Activated CD8-positive, alpha-beta T cell treated with anti-CD3 and anti-CD28 coated beads, Interleukin-2, amount 10 ng/mL, durations not matched to agents 7 days and 5 days (primary cell): ENCODE measurements at regions not wholly inside any gene's neighbourhood (a gene's known extent, or its start where the extent isn't known, plus 50 kb on each side); places are given as distances from the start of the nearest gene placed in this dataset.

Source experiments
- ATAC-seq: fragments of 150-1000 bp; cut with Tn5 transposase; one replicate; pipeline ENCODE4 v1.10.0; 2021; ENCODE audit warnings: moderate library complexity
- CTCF ChIA-PET: fragments of 350-600 bp; sonication (Branson Sonifier 250); formaldehyde crosslinking; loops from one replicate; lab custom pipeline; 2021; ENCODE audit warnings: antibody characterized with exemption; lab: Charles Lee
- POLR2A ChIA-PET: fragments of 350-600 bp; sonication (Branson Sonifier 250); formaldehyde crosslinking; loops from one replicate; lab custom pipeline; 2021; ENCODE audit warnings: antibody characterized with exemption; lab: Charles Lee
- DNase-seq: peaks from one replicate; pipeline ENCODE4 v3.0.0-alpha.2; 2020
- H3K27ac Mint-ChIP-seq: one replicate; pipeline ENCODE4 v1.8.0; 2021; ENCODE audit warnings: mild to moderate bottlenecking, mixed read lengths
- H3K27me3 Mint-ChIP-seq: one replicate; pipeline ENCODE4 v1.8.0; 2021; ENCODE audit warnings: low read depth, mixed read lengths
- H3K36me3 Mint-ChIP-seq: one replicate; pipeline ENCODE4 v1.8.0; 2021; ENCODE audit warnings: low read depth, mixed read lengths
- H3K4me1 Mint-ChIP-seq: one replicate; pipeline ENCODE4 v1.8.0; 2021; ENCODE audit warnings: low read depth, mixed read lengths
- H3K4me3 Mint-ChIP-seq: one replicate; pipeline ENCODE4 v1.8.0; 2021; ENCODE audit warnings: mild to moderate bottlenecking, mixed read lengths
- H3K9me3 Mint-ChIP-seq: one replicate; pipeline ENCODE4 v1.8.0; 2022; ENCODE audit warnings: mixed read lengths; ENCODE audit not compliant: insufficient read depth

GRCh38 chr1:29641921-29642320, 405.6 kb downstream of the PTPRU start:
- H3K4me3 Mint-ChIP-seq = no peak overlapping the region
- no peak for ATAC-seq
- no peaks in the 10 kb centered on the region for H3K4me1 Mint-ChIP-seq
- no peak overlapping the region for H3K27ac Mint-ChIP-seq
- no peaks in the 10 kb centered on the region for H3K9me3 Mint-ChIP-seq
- no peaks in the 10 kb centered on the region for H3K36me3 Mint-ChIP-seq
- H3K27me3 Mint-ChIP-seq = peaks cover 2% of the 10 kb centered on the region
- CTCF ChIA-PET = no interaction called here
- POLR2A ChIA-PET = no interaction called here
- DNase-seq = no peak

- DNase-seq (no peak), ATAC-seq (no peak)
- Mint-ChIP-seq H3K27ac (no peak overlapping the region), H3K9me3 (no peaks in the 10 kb centered on the region), H3K36me3 (no peaks in the 10 kb centered on the region), H3K4me3 (no peak overlapping the region), H3K4me1 (no peaks in the 10 kb centered on the region), H3K27me3 (peaks cover 2% of the 10 kb centered on the region)
- CTCF ChIA-PET = no interaction called here
- POLR2A ChIA-PET = no interaction called here
These were observed 404.1 kb downstream of the PTPRU start for GRCh38 chr1:29640428-29640785.

GRCh38 chr1:29639741-29640427, 403.6 kb downstream of the PTPRU start:
- ChIA-PET CTCF (no interaction called here), POLR2A (interaction anchor here (0.6 kb wide), 1 partner anchor 332 kb away, joined by 3 read pairs; no protein-coding TSS in a partner anchor)
- Mint-ChIP-seq H3K27ac (no peak overlapping the region), H3K36me3 (no peaks in the 10 kb centered on the region), H3K4me1 (no peaks in the 10 kb centered on the region), H3K9me3 (no peaks in the 10 kb centered on the region), H3K4me3 (no peak overlapping the region), H3K27me3 (peaks cover 2% of the 10 kb centered on the region)
- ATAC-seq = no peak
- no peak for DNase-seq

- Mint-ChIP-seq H3K4me3 (no peak overlapping the region), H3K9me3 (no peaks in the 10 kb centered on the region), H3K4me1 (no peaks in the 10 kb centered on the region), H3K36me3 (no peaks in the 10 kb centered on the region), H3K27ac (no peak overlapping the region), H3K27me3 (no peaks in the 10 kb centered on the region)
- ATAC-seq = no peak
- ChIA-PET POLR2A (interaction anchor here (0.6 kb wide), 1 partner anchor 332 kb away, joined by 3 read pairs; no protein-coding TSS in a partner anchor), CTCF (no interaction called here)
- DNase-seq = no peak
These were observed 402.9 kb downstream of the PTPRU start for GRCh38 chr1:29639156-29639736.

DNA sequence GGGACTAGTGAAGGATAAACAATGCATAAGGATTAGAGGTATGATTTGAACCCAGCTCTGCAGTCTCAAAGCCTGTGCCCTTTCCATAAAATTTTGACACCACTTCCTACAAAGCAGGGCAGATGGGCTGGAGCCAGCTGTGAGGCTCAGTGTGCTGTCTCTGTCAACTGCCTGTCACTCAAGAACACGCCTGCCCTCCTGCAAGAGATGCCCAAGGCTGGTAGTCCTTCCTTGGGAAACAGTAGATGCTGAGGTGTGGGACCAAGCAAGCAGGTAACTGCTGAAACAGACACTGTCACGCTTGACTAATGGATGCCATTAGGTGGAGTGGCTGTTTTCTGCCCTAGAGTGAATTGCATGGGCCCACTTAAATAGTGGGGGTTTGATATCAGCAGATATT, 402.0 kb downstream of the PTPRU start:
- H3K27ac Mint-ChIP-seq = no peak overlapping the region
- no peak for DNase-seq
- ATAC-seq = no peak
- H3K4me1 Mint-ChIP-seq = no peaks in the 10 kb centered on the region
- ChIA-PET CTCF (no interaction called here), POLR2A (no interaction called here)
- H3K4me3 Mint-ChIP-seq = no peak overlapping the region
- no peaks in the 10 kb centered on the region for H3K9me3 Mint-ChIP-seq
- H3K36me3 Mint-ChIP-seq = no peaks in the 10 kb centered on the region
- H3K27me3 Mint-ChIP-seq = no peaks in the 10 kb centered on the region

GRCh38 chr1:29636936-29637335, 400.6 kb downstream of the PTPRU start:
- no peak overlapping the region for H3K4me3 Mint-ChIP-seq
- no peaks in the 10 kb centered on the region for H3K27me3 Mint-ChIP-seq
- ChIA-PET CTCF (no interaction called here), POLR2A (no interaction called here)
- no peaks in the 10 kb centered on the region for H3K4me1 Mint-ChIP-seq
- DNase-seq (no peak), ATAC-seq (no peak)
- no peaks in the 10 kb centered on the region for H3K9me3 Mint-ChIP-seq
- H3K27ac Mint-ChIP-seq = no peak overlapping the region
- H3K36me3 Mint-ChIP-seq = no peaks in the 10 kb centered on the region

GRCh38 chr1:29635501-29636263, 399.4 kb downstream of the PTPRU start:
- Mint-ChIP-seq H3K27ac (no peak overlapping the region), H3K9me3 (no peaks in the 10 kb centered on the region), H3K4me1 (no peaks in the 10 kb centered on the region), H3K4me3 (no peak overlapping the region), H3K36me3 (no peaks in the 10 kb centered on the region), H3K27me3 (no peaks in the 10 kb centered on the region)
- CTCF ChIA-PET = no interaction called here
- POLR2A ChIA-PET = no interaction called here
- DNase-seq (no peak), ATAC-seq (no peak)

DNA sequence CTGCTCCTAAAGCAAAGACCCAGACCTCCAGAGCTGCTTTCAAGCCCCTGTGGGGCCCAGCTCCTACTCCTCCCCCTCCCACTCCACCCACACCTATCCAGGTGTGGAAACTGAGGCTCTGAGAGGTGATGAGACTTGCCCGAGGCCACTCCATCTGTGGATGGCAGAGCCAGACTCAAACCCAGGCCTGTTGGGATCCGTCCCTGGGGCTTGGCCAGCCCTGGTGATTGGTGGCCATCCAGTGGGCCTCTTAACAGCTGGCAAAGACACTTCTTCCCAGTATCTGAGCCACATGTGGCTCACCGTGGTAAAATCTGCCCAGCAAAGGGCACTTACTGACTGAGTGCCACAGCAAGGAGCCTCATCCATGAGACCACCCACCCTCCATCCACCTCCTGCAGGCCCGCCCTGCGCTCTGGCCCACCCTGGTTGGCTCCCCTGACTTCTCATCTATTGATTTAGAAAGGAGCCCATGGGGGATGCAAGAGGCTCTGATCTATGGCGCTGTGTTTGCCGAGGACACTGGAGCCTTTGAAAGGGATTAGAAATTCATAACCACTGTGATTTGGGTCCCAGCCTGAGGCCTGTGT, 398.5 kb downstream of the PTPRU start:
- no peaks in the 10 kb centered on the region for H3K9me3 Mint-ChIP-seq
- H3K36me3 Mint-ChIP-seq = no peaks in the 10 kb centered on the region
- H3K4me1 Mint-ChIP-seq = no peaks in the 10 kb centered on the region
- ATAC-seq (no peak), DNase-seq (no peak)
- no peak overlapping the region for H3K27ac Mint-ChIP-seq
- ChIA-PET CTCF (no interaction called here), POLR2A (no interaction called here)
- H3K27me3 Mint-ChIP-seq = no peaks in the 10 kb centered on the region
- H3K4me3 Mint-ChIP-seq = no peak overlapping the region

DNA sequence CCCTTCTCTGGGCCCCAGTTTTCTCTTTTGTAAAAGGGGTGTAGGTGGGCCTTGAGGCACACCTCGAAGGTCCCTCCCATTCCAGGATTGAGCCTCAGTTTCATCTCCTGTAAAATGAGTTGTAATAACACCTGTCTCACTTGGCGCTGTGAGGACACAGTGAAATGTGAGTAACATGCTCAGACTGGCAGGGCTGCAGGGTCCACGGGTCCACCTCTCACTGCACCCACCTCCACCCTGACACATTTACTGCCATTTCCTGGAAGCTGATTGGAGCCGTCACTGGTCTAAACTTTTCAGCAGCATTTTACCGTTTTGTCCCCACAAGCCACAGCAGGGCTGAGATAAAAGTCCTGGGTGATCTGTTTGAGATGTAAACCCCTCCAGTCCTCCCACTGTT, 398.0 kb downstream of the PTPRU start:
- DNase-seq (no peak), ATAC-seq (no peak)
- Mint-ChIP-seq H3K4me3 (no peak overlapping the region), H3K9me3 (no peaks in the 10 kb centered on the region), H3K36me3 (no peaks in the 10 kb centered on the region), H3K27ac (no peak overlapping the region), H3K27me3 (no peaks in the 10 kb centered on the region), H3K4me1 (no peaks in the 10 kb centered on the region)
- ChIA-PET CTCF (no interaction called here), POLR2A (no interaction called here)

- no peak overlapping the region for H3K4me3 Mint-ChIP-seq
- ChIA-PET POLR2A (no interaction called here), CTCF (no interaction called here)
- no peaks in the 10 kb centered on the region for H3K27me3 Mint-ChIP-seq
- H3K9me3 Mint-ChIP-seq = no peaks in the 10 kb centered on the region
- no peak overlapping the region for H3K27ac Mint-ChIP-seq
- no peaks in the 10 kb centered on the region for H3K36me3 Mint-ChIP-seq
- no peaks in the 10 kb centered on the region for H3K4me1 Mint-ChIP-seq
- DNase-seq = no peak
- no peak for ATAC-seq
These were observed 397.4 kb downstream of the PTPRU start for GRCh38 chr1:29633771-29634170.

DNA sequence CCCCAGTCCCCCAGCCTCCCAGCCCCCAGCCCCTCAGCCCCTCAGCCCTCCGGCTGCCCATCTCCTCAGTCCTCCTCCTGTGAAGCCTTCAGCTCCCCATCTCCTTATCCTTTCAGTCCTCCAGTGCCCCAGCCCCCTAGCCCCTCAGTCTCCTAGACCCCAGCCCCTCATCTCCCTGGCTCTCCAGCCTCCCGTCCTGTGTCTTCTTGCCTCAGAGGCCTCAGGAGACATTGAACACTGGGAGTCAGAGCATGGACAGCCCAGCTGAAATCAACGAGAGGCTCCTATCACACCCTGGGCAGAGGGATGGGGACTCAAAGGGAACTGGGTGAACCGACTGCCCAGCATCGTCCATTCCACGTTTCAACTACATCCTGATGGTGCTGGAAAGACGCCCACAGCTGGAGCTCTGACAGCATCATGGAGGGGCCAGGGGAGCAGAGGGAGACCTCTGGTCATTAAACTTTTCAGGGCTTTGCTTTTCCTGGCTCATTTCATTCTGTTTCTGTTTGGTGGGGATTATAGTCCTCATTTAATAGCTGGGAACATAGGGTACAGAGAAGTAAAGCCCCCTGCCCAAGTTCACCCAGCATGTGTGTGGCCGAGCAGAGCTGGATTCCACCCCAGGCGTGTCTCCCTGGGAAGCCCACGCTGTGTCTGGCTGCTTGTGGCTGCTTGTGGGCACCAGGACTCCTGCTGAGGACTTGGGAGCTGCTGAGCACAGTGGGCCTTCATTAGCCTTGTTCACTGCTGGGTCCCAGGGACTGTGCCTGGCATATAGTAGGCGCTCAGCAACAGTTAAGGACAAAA, 396.7 kb downstream of the PTPRU start:
- no peak for DNase-seq
- no peak for ATAC-seq
- Mint-ChIP-seq H3K4me3 (no peak overlapping the region), H3K27me3 (no peaks in the 10 kb centered on the region), H3K27ac (no peak overlapping the region), H3K4me1 (no peaks in the 10 kb centered on the region), H3K9me3 (no peaks in the 10 kb centered on the region), H3K36me3 (no peaks in the 10 kb centered on the region)
- CTCF ChIA-PET = no interaction called here
- POLR2A ChIA-PET = no interaction called here
